Upper lobe of right lung (tissue), 1 donor: ENCODE measurements at regions not wholly inside any gene's neighbourhood (a gene's known extent, or its start where the extent isn't known, plus 50 kb on each side); places are given as distances from the start of the nearest gene placed in this dataset.

Experiments used
- ATAC-seq: fragments of 200-7000 bp; cut with Tn5 transposase; one replicate; pipeline ENCODE4 v1.9.1; 2020; ENCODE audit warnings: mild to moderate bottlenecking, moderate library complexity
- DNase-seq: peaks from one replicate; pipeline ENCODE4 v3.0.0-alpha.2; 2020
- H3K27ac ChIP-seq: fragments of 200-600 bp; one replicate; pipeline ENCODE4 v1.8.0; 2022
- H3K27me3 ChIP-seq: fragments of 200-600 bp; one replicate; pipeline ENCODE4 v1.8.0; 2022; ENCODE audit warnings: mild to moderate bottlenecking
- H3K36me3 ChIP-seq: fragments of 200-600 bp; one replicate; pipeline ENCODE4 v1.8.0; 2022
- H3K4me1 ChIP-seq: fragments of 200-600 bp; one replicate; pipeline ENCODE4 v1.8.0; 2022
- H3K4me3 ChIP-seq: fragments of 200-600 bp; one replicate; pipeline ENCODE4 v1.8.0; 2022; ENCODE audit warnings: mild to moderate bottlenecking
- H3K9me3 ChIP-seq: fragments of 200-600 bp; one replicate; pipeline ENCODE4 v1.8.0; 2022
- CTCF ChIP-seq: fragments of 200-600 bp; IDR thresholded peaks from one replicate; pipeline ENCODE4 v1.8.0; 2022; ENCODE audit warnings: antibody characterized with exemption
- intact Hi-C: fragments of 100-400 bp; cut with DNase I; formaldehyde crosslinking; loops from one replicate; pipeline ENCODE4 v1.11.0; 2022
- donor health status: DM: no; HTN: yes; CAD: no; lungs with severe emphysema.

- TF ChIP-seq CTCF = no peak
- DNase-seq = no peak
- Histone ChIP-seq H3K9me3 (no peaks in the 10 kb centered on the region), H3K4me3 (no peak overlapping the region), H3K4me1 (no peaks in the 10 kb centered on the region), H3K27me3 (no peaks in the 10 kb centered on the region), H3K36me3 (no peaks in the 10 kb centered on the region), H3K27ac (no peak overlapping the region)
- intact Hi-C loops = no loop called here
- no peak for ATAC-seq
Observed at GRCh38 chr4:144402999-144403398, 243.0 kb upstream of the HHIP start.

- Histone ChIP-seq H3K27ac (no peak overlapping the region), H3K9me3 (no peaks in the 10 kb centered on the region), H3K4me3 (no peak overlapping the region), H3K27me3 (no peaks in the 10 kb centered on the region), H3K4me1 (no peaks in the 10 kb centered on the region), H3K36me3 (no peaks in the 10 kb centered on the region)
- DNase-seq (no peak), ATAC-seq (no peak)
- TF ChIP-seq CTCF = no peak
- intact Hi-C loops = no loop called here
Observed at GRCh38 chr4:144403893-144404292, 242.1 kb upstream of the HHIP start.

GRCh38 chr4:144409525-144409924 lies 236.4 kb upstream of the HHIP start:
- H3K27ac ChIP-seq = no peak overlapping the region
- H3K9me3 ChIP-seq = no peaks in the 10 kb centered on the region
- no peaks in the 10 kb centered on the region for H3K36me3 ChIP-seq
- H3K4me3 ChIP-seq = no peak overlapping the region
- DNase-seq (no peak), ATAC-seq (no peak)
- no peaks in the 10 kb centered on the region for H3K4me1 ChIP-seq
- no peaks in the 10 kb centered on the region for H3K27me3 ChIP-seq
- TF ChIP-seq CTCF = no peak
- intact Hi-C loops = no loop called here

DNA sequence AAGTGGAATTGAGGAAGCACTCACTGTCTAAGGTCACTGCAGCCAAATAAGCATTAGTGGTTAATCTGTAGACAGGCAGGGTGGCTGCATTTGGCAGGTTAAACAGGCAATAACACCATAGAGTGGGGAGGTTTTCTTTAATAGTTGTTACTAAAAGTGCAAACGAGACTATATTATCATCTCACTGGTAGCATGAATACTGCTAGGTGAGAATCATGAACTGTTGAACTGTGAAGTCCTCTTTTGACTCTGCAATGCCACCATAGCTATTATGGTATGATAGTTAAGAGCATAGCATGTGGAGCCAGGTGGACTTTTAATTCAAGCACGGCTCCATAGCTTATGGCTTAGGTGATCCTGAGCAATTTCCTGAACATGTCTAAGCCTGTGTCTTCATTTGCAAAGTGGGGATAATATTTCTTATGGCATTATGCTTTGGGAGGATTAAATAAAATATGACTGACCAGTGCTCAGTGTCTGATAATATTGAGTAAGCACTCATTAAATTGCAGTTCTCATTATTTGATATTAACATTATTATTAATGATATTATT lies 235.6 kb upstream of the HHIP start:
- ATAC-seq = no peak
- intact Hi-C loops = no loop called here
- no peaks in the 10 kb centered on the region for H3K9me3 ChIP-seq
- H3K4me3 ChIP-seq = no peak overlapping the region
- no peak for DNase-seq
- H3K4me1 ChIP-seq = no peaks in the 10 kb centered on the region
- no peaks in the 10 kb centered on the region for H3K27me3 ChIP-seq
- no peak for TF ChIP-seq CTCF
- no peak overlapping the region for H3K27ac ChIP-seq
- H3K36me3 ChIP-seq = no peaks in the 10 kb centered on the region

DNA sequence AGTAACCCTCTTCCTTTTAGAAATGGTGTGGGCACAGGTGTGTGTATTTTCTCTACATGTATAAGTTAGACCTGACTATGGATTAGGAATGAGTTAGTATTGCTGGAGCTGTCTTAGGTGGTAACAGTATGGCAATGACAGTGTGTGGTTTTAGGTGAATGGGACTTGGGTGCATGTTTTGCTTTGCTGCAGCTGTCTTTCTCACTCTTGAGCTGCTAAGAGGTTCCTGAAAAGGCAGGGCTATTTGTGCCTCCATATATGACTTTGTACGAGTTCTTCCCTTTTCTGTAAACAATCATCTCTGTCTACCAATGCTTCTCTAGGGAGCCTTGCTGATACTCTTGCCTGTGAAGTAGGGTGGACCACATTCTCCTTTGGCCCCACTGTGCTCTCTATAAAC lies 234.8 kb upstream of the HHIP start:
- no peak for TF ChIP-seq CTCF
- H3K27me3 ChIP-seq = no peaks in the 10 kb centered on the region
- no peaks in the 10 kb centered on the region for H3K9me3 ChIP-seq
- H3K27ac ChIP-seq = no peak overlapping the region
- no peak for ATAC-seq
- no peak for DNase-seq
- H3K4me1 ChIP-seq = no peaks in the 10 kb centered on the region
- H3K4me3 ChIP-seq = no peak overlapping the region
- intact Hi-C loops = no loop called here
- no peaks in the 10 kb centered on the region for H3K36me3 ChIP-seq

- H3K36me3 ChIP-seq = no peaks in the 10 kb centered on the region
- no peaks in the 10 kb centered on the region for H3K9me3 ChIP-seq
- DNase-seq = no peak
- no peak overlapping the region for H3K27ac ChIP-seq
- no peak for TF ChIP-seq CTCF
- intact Hi-C loops = no loop called here
- H3K4me1 ChIP-seq = no peaks in the 10 kb centered on the region
- ATAC-seq = no peak
- H3K27me3 ChIP-seq = no peaks in the 10 kb centered on the region
- H3K4me3 ChIP-seq = no peak overlapping the region
Observed at GRCh38 chr4:144411700-144412099, 234.3 kb upstream of the HHIP start.
